Omental fat pad (tissue), 3 donors: ENCODE measurements at regions not wholly inside any gene's neighbourhood (a gene's known extent, or its start where the extent isn't known, plus 50 kb on each side); places are given as distances from the start of the nearest gene placed in this dataset.

Experiments used
- ATAC-seq: fragments of 150-250 bp; one replicate; pipeline ENCODE4 v1.9.1; 2016; ENCODE audit warnings: mild to moderate bottlenecking, moderate library complexity; ENCODE audit not compliant: low FRiP score
- DNase-seq: peaks from one replicate; pipeline ENCODE4 v3.0.0-alpha.2; 2019; ENCODE audit warnings: low spot score
- TF ChIP-seq, protein P1 (sequence below), 3 donors: fragments of 450-650 bp; IDR thresholded peaks; one replicate each; pipeline ENCODE4 v1.5.1; 2016 to 2017; ENCODE audit warnings: antibody characterized with exemption in 3 of 3, mild to moderate bottlenecking in 3 of 3, moderate library complexity in 2 of 3

GRCh38 chr10:59003203-59003602 is 173.2 kb upstream of the PHYHIPL start:
- no peak for DNase-seq
- TF ChIP-seq, protein P1, sequence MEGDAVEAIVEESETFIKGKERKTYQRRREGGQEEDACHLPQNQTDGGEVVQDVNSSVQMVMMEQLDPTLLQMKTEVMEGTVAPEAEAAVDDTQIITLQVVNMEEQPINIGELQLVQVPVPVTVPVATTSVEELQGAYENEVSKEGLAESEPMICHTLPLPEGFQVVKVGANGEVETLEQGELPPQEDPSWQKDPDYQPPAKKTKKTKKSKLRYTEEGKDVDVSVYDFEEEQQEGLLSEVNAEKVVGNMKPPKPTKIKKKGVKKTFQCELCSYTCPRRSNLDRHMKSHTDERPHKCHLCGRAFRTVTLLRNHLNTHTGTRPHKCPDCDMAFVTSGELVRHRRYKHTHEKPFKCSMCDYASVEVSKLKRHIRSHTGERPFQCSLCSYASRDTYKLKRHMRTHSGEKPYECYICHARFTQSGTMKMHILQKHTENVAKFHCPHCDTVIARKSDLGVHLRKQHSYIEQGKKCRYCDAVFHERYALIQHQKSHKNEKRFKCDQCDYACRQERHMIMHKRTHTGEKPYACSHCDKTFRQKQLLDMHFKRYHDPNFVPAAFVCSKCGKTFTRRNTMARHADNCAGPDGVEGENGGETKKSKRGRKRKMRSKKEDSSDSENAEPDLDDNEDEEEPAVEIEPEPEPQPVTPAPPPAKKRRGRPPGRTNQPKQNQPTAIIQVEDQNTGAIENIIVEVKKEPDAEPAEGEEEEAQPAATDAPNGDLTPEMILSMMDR (IDR thresholded peaks at IDR 0.05): no peak
- no peak for ATAC-seq

DNA sequence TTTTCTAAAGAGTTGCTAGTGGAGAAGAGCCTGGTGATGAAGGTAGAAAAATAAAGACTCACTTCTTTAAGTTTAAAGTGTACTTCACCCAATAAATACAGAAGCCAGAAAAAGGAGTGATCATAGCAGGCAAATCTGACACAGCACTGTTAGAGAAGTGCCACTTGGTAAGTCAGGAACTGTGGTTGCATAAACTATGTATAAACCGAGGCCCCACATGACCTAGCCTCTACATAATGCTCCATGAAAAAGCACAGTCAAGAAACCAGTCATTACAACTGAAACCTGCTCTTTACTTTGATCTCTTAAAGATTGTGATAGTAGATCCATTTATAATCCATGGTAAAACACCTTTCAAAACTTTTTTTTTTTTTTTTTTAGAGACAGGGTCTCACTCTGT is 172.1 kb upstream of the PHYHIPL start:
- no peak for DNase-seq
- TF ChIP-seq, protein P1 (IDR thresholded peaks at IDR 0.05): no peak
- ATAC-seq: no peak

DNA sequence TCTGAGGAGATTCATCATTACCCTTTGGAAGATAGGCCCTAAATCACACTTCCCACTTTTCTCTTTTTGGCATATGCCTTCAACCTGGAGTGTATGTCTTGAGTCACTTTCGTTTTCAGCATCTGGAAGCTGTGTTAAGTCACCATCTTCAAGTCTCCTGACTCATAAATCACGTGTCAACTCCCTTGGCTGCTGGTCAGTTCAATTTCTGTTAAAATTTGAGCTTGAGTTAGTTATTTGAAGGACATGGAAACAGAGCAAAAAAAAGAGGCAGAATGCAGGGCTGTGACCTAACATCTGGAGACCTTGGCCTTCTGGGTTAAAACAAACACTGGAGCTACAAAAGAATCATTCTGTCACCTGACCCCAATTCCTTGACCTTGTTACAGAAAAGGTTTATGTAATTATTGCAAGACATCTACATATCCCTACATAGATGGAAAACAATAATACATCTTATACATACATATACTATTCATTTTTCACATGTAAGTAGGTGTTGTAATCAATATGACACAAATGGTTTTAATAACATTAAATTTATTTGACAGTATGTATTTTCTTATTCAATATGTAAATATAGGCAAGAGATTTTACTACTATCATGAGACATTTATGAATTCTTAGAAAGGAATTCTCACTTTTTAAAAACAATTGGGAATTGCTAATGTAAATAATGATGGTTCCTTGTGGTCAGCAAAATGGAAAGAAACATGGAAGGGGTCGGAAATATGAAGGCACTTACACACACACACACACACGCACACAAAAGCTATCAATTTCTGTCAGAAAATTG is 169.7 kb upstream of the PHYHIPL start:
- no peak for DNase-seq
- ATAC-seq: no peak
- TF ChIP-seq, protein P1 (IDR thresholded peaks at IDR 0.05): no peak

- no peak for ATAC-seq
- TF ChIP-seq, protein P1 (IDR thresholded peaks at IDR 0.05): no peak
Measured at GRCh38 chr10:59007307-59008025, 169.0 kb upstream of the PHYHIPL start.

GRCh38 chr10:59008452-59008851 is 168.0 kb upstream of the PHYHIPL start:
- TF ChIP-seq, protein P1 (IDR thresholded peaks at IDR 0.05): no peak
- no peak for ATAC-seq

More at GRCh38 chr10:59007307-59008025, 169.0 kb upstream of the PHYHIPL start:
- DNase-seq: no peak

DNA sequence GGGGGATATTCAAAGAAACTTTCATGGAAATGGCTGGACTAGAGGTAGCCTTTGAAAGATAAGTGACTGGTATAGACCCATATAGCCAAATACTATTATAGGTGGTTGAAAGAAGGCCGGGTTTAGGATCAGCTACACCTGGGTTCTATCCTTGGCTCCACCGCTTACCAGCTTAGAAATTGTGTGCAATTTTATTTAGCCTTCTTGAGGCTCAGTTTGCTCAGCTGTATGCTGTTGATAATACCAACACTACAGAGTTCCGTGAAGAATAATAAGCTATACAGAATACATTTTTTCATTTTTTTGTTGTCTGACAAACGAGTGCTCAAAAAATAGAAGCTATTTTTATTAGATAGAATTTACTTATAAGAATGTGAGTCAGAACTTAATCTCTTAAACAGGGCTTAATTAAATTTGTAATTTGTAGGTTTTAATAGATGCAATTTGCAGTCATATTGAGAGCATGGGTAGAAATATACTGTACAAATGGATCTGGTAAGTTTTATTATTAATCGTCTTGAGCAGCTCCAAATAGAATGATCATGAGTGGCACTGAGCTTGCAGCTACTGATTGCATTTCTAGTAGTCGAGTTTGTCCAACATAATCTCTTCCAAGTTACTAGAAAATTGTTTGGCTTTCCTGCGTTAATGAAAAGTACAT is 164.3 kb upstream of the PHYHIPL start:
- ATAC-seq (no peak), DNase-seq (no peak)
- TF ChIP-seq, protein P1 (IDR thresholded peaks at IDR 0.05): no peak

More at GRCh38 chr10:59008452-59008851, 168.0 kb upstream of the PHYHIPL start:
- no peak for DNase-seq
